ENCODE measurements at regions not wholly inside any gene's neighbourhood (a gene's known extent, or its start where the extent isn't known, plus 50 kb on each side); places are given as distances from the start of the nearest gene placed in this dataset.
A peak's percentile ranks its signal among the peaks of the same experiment; 100 is the strongest.

DNA sequence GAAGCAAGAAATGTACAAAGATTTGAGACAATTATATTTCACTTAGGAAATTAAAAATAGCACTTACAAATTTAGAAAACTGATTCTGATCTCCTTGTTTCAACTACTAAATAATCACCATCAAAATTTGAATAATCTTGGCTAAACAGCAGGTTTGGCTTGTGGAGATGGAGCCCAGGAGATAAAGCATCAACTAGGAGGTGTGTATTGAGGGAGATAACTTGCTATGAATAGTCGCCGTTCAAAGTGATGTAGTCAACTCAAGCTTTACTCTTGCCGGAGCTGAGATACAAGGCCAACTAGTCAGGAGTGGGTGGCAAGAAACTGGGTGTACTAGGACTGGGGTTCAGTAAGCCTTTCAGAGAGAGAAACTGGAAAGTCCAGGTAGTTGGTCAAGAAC lies 117.7 kb downstream of the TRMT11 start (continued):
- TF ChIP-seq, protein P1, sequence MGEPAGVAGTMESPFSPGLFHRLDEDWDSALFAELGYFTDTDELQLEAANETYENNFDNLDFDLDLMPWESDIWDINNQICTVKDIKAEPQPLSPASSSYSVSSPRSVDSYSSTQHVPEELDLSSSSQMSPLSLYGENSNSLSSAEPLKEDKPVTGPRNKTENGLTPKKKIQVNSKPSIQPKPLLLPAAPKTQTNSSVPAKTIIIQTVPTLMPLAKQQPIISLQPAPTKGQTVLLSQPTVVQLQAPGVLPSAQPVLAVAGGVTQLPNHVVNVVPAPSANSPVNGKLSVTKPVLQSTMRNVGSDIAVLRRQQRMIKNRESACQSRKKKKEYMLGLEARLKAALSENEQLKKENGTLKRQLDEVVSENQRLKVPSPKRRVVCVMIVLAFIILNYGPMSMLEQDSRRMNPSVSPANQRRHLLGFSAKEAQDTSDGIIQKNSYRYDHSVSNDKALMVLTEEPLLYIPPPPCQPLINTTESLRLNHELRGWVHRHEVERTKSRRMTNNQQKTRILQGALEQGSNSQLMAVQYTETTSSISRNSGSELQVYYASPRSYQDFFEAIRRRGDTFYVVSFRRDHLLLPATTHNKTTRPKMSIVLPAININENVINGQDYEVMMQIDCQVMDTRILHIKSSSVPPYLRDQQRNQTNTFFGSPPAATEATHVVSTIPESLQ (CRISPR knock-in tag; IDR thresholded peaks at IDR 0.05) = no peak
- TF ChIP-seq SMARCB1 (IDR thresholded peaks at IDR 0.05; ENCODE audit: insufficient read length, low read depth) (no peak), PCBP1 (IDR thresholded peaks at IDR 0.05; ENCODE audit: low read depth, low read length, poor library complexity, severe bottlenecking) (no peak), PKNOX1 (IDR thresholded peaks at IDR 0.05) (no peak), TSHZ1 (CRISPR knock-in tag; IDR thresholded peaks at IDR 0.05) (no peak), BHLHE40 (IDR thresholded peaks at IDR 0.05; ENCODE audit: low read length) (no peak), NONO (IDR thresholded peaks at IDR 0.05; ENCODE audit: low read depth in 2 of 2, low read length in 1 of 2) (no peak), PATZ1 (CRISPR knock-in tag; IDR thresholded peaks at IDR 0.05; ENCODE audit: borderline replicate concordance) (no peak), DMBX1 (CRISPR knock-in tag; IDR thresholded peaks at IDR 0.05; ENCODE audit: borderline replicate concordance) (no peak), NCOR1 (IDR thresholded peaks at IDR 0.05) (peak; percentile 67), ZC3H8 (IDR thresholded peaks at IDR 0.05) (no peak), ZNF217 (CRISPR knock-in tag; IDR thresholded peaks at IDR 0.05) (no peak), NFIC (IDR thresholded peaks at IDR 0.05) (peak; percentile 40; the same call in 1 of the 2 replicates), PYGO2 (tag; IDR thresholded peaks at IDR 0.05) (no peak), KDM2B (CRISPR knock-in tag; IDR thresholded peaks at IDR 0.05) (no peak), ZNF57 (CRISPR knock-in tag; IDR thresholded peaks at IDR 0.05) (no peak), DPF2 (IDR thresholded peaks at IDR 0.05) (peak; percentile 53; the same call in 1 of the 2 replicates)
